Loucy (cell line): ENCODE measurements at regions not wholly inside any gene's neighbourhood (a gene's known extent, or its start where the extent isn't known, plus 50 kb on each side); places are given as distances from the start of the nearest gene placed in this dataset.

Experiments used
- H2AFZ ChIP-seq: fragments of 200-600 bp; sonication (generic); 2 replicates; pipeline ENCODE4 v1.6.0; 2016; ENCODE audit warnings: antibody characterized with exemption, mild to moderate bottlenecking, low read length, moderate library complexity
- H3F3A ChIP-seq: fragments of 200-600 bp; 2 replicates; pipeline ENCODE4 v1.6.0; 2016; ENCODE audit warnings: antibody characterized with exemption, low read depth, mild to moderate bottlenecking
- H3K27me3 ChIP-seq: fragments of 200-600 bp; sonication (generic); 2 replicates; pipeline ENCODE4 v1.6.1; 2014; ENCODE audit warnings: low read length, mild to moderate bottlenecking; ENCODE audit not compliant: insufficient read depth, poor library complexity, severe bottlenecking
- H3K36me3 ChIP-seq: fragments of 200-600 bp; sonication (generic); 2 replicates; pipeline ENCODE4 v1.6.1; 2016; ENCODE audit warnings: low read length; ENCODE audit not compliant: insufficient read depth
- H3K4me1 ChIP-seq: fragments of 200-600 bp; sonication (generic); 2 replicates; pipeline ENCODE4 v1.5.1; 2014; ENCODE audit warnings: low read length, mild to moderate bottlenecking; ENCODE audit not compliant: insufficient read depth, poor library complexity, severe bottlenecking
- H3K4me2 ChIP-seq: fragments of 200-600 bp; sonication (generic); 2 replicates; pipeline ENCODE4 v1.6.0; 2014; ENCODE audit warnings: antibody characterized with exemption, low read length, low read depth, mild to moderate bottlenecking; ENCODE audit not compliant: poor library complexity, severe bottlenecking
- H3K4me3 ChIP-seq: fragments of 200-600 bp; sonication (generic); 2 replicates; pipeline ENCODE4 v1.5.1; 2014; ENCODE audit warnings: low read length, mild to moderate bottlenecking, mixed read lengths; ENCODE audit not compliant: poor library complexity, severe bottlenecking
- H3K79me2 ChIP-seq: fragments of 200-600 bp; sonication (generic); 2 replicates; pipeline ENCODE4 v1.6.1; 2014; ENCODE audit warnings: low read length; ENCODE audit not compliant: insufficient read depth
- H3K9ac ChIP-seq: fragments of 200-600 bp; sonication (generic); 2 replicates; pipeline ENCODE4 v1.6.0; 2014; ENCODE audit warnings: mild to moderate bottlenecking, low read depth, low read length, moderate library complexity; ENCODE audit not compliant: poor library complexity, severe bottlenecking
- H3K9me2 ChIP-seq: fragments of 200-600 bp; sonication (generic); replicated peaks from 2 replicates; pipeline ENCODE4 v1.6.1; 2016; ENCODE audit warnings: low read depth, low read length, mixed read lengths
- H3K9me3 ChIP-seq: fragments of 200-600 bp; sonication (generic); 2 replicates; pipeline ENCODE4 v1.6.1; 2014; ENCODE audit warnings: mild to moderate bottlenecking, antibody characterized with exemption, low read length, low read depth; ENCODE audit not compliant: insufficient read depth
- H4K20me1 ChIP-seq: fragments of 200-600 bp; sonication (generic); 2 replicates; pipeline ENCODE4 v1.6.0; 2014; ENCODE audit warnings: antibody characterized with exemption, low read length, mild to moderate bottlenecking; ENCODE audit not compliant: insufficient read depth, poor library complexity, severe bottlenecking
- EZH2phosphoT487 ChIP-seq: fragments of 200-600 bp; IDR thresholded peaks from 2 replicates; pipeline ENCODE4 v1.6.1; 2018; ENCODE audit warnings: antibody characterized with exemption, mild to moderate bottlenecking, moderate library complexity, borderline replicate concordance
- TF ChIP-seq, protein P1 (sequence below): fragments of 200-600 bp; sonication (generic); conservative IDR thresholded peaks from 2 replicates; pipeline ENCODE4 v1.5.1; 2014; ENCODE audit warnings: mild to moderate bottlenecking, antibody characterized with exemption, low read length

DNA sequence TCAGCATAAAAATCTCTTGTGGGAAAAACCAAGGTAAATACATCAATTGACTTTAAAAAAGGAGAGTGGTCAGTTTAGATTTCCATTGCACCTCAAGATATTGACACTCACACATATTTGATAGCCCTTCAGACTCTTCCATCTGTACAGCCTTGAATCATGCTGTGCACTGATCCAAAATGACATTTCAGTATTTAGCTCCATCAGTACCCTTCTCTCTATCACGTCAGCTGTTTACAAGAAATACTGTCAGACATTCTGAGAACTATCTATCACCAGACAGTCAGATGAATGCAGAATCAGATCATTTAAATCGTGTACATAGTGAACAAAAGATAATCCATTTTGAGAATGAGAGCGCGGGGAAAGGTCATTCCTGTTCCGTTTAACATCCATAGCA lies 511.9 kb downstream of the RPL10L start:
- Histone ChIP-seq H3K4me2 (no peak overlapping the region), H3K4me1 (no peaks in the 10 kb centered on the region), H3K27me3 (no peaks in the 10 kb centered on the region), H3K4me3 (no peak overlapping the region), H3K9ac (no peak overlapping the region), H4K20me1 (no peaks in the 10 kb centered on the region), H2AFZ (no peak overlapping the region), H3F3A (no peaks in the 10 kb centered on the region), H3K9me2 (no peaks in the 10 kb centered on the region), H3K79me2 (no peaks in the 10 kb centered on the region), H3K9me3 (no peaks in the 10 kb centered on the region), H3K36me3 (no peaks in the 10 kb centered on the region)
- no peak for TF ChIP-seq EZH2phosphoT487
- TF ChIP-seq, protein P1, sequence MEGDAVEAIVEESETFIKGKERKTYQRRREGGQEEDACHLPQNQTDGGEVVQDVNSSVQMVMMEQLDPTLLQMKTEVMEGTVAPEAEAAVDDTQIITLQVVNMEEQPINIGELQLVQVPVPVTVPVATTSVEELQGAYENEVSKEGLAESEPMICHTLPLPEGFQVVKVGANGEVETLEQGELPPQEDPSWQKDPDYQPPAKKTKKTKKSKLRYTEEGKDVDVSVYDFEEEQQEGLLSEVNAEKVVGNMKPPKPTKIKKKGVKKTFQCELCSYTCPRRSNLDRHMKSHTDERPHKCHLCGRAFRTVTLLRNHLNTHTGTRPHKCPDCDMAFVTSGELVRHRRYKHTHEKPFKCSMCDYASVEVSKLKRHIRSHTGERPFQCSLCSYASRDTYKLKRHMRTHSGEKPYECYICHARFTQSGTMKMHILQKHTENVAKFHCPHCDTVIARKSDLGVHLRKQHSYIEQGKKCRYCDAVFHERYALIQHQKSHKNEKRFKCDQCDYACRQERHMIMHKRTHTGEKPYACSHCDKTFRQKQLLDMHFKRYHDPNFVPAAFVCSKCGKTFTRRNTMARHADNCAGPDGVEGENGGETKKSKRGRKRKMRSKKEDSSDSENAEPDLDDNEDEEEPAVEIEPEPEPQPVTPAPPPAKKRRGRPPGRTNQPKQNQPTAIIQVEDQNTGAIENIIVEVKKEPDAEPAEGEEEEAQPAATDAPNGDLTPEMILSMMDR: no peak

DNA sequence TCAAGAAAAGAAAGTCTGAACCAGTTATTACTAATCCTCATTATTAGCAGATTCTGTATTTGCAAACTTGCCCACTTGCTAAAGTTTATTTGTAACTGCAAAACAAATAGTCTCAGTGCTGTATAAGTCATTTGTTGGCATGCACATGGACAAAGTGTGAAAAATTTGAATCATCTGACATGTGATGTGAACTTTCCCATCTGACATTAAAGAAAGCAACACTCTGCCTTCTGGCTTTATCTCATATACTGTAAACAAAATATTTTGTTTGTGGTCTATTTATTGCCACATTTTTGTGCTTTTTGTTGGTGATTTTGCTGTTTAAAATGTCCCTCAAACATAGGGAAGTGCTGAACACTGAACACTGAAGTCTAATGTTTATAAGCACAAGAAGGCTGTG lies 513.8 kb downstream of the RPL10L start:
- no peak overlapping the region for H3K4me3 ChIP-seq
- no peak overlapping the region for H2AFZ ChIP-seq
- H3K4me1 ChIP-seq: no peaks in the 10 kb centered on the region
- no peaks in the 10 kb centered on the region for H3K79me2 ChIP-seq
- no peaks in the 10 kb centered on the region for H3K27me3 ChIP-seq
- no peaks in the 10 kb centered on the region for H3K36me3 ChIP-seq
- H4K20me1 ChIP-seq: no peaks in the 10 kb centered on the region
- no peak for TF ChIP-seq EZH2phosphoT487
- TF ChIP-seq, protein P1: no peak
- no peak overlapping the region for H3K4me2 ChIP-seq
- H3K9ac ChIP-seq: no peak overlapping the region
- H3K9me2 ChIP-seq: no peaks in the 10 kb centered on the region
- H3F3A ChIP-seq: no peaks in the 10 kb centered on the region
- H3K9me3 ChIP-seq: no peaks in the 10 kb centered on the region

DNA sequence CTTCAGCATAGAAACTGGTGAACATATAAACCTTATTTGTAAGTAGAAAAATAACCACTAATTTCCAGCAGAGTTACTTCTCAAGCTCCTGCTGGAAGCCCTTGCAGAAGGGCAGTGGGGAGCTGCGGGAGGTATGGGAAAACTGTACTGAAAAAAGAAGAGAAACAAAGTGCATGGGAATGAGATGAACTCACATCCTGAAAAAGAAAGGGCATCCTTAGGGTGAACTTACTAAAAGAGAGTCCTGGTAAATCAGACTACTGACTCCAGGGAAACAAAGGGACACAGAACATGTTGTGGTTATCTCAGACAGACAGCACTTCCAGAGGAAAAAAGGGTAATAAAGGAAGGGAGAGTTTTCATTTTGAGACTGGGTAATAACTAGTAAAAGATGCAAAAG lies 515.1 kb downstream of the RPL10L start:
- H3K9ac ChIP-seq: no peak overlapping the region
- TF ChIP-seq EZH2phosphoT487: no peak
- TF ChIP-seq, protein P1: no peak
- H3K4me1 ChIP-seq: no peaks in the 10 kb centered on the region
- H4K20me1 ChIP-seq: no peaks in the 10 kb centered on the region
- H2AFZ ChIP-seq: no peak overlapping the region
- H3K4me2 ChIP-seq: no peak overlapping the region
- H3K4me3 ChIP-seq: no peak overlapping the region
- H3K79me2 ChIP-seq: no peaks in the 10 kb centered on the region
- no peaks in the 10 kb centered on the region for H3K9me2 ChIP-seq
- no peaks in the 10 kb centered on the region for H3K27me3 ChIP-seq
- no peaks in the 10 kb centered on the region for H3F3A ChIP-seq
- no peaks in the 10 kb centered on the region for H3K36me3 ChIP-seq
- H3K9me3 ChIP-seq: no peaks in the 10 kb centered on the region
